NCI-H345 (cell line): ENCODE measurements at regions not wholly inside any gene's neighbourhood (a gene's known extent, or its start where the extent isn't known, plus 50 kb on each side); places are given as distances from the start of the nearest gene placed in this dataset.
A peak's percentile ranks its signal among the peaks of the same experiment; 100 is the strongest.

Experiments
- DNase-seq: peaks from one replicate; lab custom pipeline; 2025; lab: John Stamatoyannopoulos, UW

DNA sequence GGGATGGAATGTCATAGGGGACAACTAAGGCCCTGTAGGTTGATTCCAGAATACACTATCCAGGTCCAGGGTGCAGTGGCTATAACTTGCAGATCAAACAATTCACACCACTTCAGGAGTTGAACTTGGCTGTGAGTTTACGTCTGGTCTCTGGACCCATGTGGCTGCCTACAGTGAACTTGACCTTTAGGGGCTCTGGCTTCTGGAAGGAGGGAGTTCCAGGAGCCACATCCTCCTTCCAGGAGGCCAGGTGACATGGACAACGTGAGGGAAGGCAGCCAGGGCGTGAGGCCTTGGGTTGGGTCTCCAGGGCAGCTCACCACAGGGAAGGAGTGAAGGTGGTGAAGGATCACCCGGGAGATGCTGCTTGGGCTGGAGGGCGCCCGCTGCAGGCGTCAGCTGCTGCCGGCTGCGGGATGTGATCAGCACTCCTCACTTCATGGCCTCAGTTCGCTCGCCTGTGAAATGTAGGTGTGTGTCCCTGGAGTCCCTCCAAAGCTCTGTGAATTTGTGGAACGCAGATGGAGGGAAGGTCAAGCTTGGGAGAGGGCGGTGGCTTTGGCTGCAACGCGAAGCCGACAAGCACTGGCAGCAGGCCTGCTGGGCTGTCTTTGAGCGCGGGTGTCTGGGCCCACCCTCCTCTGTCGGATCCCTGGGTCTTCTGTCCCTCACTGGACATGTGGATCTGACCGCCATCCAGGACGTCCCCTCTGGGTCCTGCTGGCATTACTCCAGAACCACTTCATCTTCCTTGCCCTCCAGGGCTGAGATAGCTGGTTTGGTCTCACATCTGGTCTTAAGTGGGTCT, 146.5 kb downstream of the GLI2 start:
- no peak for DNase-seq

DNA sequence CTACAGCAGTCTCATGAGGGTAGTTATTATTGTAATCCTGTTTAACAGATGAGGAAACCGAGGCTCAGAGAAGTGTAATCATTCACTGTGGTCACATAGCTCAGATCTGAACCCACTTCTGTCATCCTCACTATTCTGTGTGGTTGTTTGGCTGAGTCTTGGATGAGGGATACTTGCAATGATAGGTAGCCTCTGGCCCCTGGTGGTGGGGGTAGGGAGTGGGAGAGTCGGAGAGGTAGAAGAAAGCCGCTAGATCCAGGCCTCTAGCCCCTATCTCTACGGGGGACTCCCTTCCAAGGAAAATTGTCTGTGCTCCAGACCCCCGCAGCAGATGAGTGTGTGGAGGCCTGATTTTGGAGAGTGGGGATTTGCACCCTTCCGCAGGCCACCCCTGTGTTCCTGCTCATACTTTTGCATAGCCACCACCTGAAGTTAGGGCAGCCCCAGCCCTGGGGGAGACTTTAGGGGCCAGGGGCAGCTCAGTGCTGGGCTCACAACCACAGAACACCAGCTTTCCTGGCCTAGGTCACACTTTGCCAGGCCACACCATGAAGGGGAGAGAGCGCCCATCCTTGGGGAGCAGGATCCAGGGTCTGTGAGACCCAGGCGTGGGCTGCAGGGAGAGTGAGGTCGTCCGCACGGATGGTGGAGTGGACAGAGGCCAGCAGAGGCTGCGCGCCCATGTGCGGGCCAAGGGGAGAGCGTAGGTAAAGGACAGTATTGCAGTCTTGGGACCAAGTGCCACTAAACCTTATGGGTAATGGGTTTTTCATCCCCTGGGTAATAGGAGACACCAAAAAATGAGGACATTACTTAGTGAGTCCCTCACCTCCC, 148.2 kb downstream of the GLI2 start:
- DNase-seq, result no peak

DNA sequence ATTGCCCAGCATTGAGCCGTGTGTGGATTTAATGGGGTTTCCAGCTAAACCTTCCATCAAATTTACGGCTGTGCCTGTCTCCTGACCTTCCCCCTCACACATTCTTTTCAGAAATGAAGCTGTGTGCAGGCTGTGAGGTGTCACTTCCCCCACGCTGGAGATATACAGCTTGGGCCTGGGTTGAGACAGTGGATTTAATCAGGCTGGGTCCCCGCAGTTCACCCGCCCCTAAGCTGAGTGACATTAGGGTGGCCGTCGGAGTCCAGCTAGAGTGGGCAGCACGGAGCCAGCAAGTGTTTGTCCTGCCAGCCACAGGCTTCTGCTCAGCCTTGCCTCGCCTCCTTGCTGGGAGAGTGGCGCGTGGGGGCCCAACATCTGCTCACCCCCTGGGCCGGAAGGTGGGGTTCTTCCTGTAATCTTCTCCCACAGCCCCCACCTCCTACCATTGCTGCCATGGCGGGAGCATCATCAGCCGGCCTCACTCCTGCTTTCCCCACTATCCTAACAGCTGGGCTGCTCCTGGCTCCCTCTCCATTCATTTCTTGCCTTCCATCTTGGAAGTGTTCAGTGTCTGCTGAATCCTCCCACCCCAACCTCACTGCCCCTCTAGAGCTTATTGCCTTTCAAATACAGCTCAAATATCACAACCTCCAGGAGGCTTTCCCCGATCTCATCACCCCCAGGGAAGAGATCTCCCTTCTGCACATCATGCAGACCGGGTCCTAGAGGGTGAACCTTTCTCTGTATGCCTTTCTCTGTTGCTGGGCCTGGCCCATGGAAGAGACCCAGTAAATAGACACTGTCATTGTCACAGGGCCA, 149.0 kb downstream of the GLI2 start:
- no peak for DNase-seq

DNA sequence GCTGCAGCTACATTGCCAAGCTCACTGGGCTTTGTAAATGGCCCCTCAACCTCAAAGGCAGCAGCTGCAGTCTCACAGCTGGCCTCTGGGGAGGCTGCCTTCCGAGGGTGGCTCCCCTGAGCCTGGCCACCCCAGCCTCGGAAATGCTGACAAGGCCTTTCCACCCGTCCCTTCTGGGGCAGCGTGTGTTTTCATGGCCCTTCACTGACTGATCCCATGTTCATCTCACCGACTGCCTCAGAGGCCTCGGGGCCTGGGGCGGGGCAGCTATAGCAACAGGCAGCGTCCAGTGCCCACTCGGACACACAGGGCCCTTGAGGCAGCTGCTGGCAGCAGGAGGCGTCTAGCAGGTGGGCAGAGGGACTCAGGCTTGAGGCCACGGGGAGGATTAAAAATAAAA, 149.7 kb downstream of the GLI2 start:
- DNase-seq, result peak; percentile 6

DNA sequence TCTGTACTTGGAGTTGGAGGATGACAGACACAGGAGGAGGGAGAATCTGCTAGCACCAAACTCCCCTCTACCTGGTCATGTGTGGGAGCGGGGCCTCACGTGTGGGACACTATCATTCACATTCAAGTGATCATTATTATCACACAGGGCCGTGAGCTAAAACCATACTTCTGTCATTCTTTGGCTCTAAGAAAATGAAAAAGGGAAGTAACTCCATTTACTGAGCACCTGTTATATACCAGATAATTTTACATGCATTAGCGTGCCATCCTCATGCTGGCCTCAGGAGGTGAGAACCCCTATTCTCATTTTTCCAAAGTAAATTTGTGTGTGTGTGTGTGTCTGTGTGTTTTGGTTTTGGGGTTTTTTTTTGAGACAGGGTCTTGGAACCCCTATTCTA, 150.1 kb downstream of the GLI2 start:
- no peak for DNase-seq

DNA sequence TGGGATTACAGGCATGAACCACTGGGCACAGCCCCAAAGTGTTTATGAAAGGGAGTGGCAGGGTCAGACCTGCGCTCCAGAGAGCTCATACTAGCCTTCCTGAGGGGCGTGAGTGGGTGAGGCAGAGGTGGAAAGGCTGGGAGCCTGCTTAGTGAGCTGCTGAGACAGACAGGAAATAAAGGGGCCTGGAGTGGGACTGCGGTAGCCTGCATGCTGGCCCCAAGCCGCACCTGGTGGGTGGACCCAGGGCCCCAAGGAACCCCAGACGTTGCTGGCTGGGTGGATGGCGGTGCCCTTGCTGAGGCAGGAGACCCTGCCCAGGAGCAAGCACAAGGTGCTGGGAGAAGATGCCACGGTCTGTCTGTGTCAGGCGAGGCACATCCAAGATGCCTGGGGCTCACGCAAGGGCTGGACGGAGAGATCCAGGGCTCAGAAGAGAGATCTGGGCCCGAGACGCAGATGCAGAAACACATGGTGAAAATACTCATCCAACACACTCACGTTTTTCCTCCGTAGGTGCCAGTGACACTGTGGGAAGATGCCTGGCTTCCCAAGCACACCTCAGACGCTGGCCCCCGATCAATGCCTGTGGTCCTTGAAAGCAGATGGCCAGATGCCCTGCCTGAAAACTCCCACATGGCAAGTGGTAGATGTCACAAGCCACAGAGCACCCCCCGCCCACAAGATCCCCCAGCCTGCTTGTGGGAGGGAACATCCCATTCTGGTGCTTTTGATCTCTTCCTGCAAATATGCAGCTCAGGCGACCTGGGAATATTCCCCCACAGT, 151.1 kb downstream of the GLI2 start:
- DNase-seq, result no peak

DNA sequence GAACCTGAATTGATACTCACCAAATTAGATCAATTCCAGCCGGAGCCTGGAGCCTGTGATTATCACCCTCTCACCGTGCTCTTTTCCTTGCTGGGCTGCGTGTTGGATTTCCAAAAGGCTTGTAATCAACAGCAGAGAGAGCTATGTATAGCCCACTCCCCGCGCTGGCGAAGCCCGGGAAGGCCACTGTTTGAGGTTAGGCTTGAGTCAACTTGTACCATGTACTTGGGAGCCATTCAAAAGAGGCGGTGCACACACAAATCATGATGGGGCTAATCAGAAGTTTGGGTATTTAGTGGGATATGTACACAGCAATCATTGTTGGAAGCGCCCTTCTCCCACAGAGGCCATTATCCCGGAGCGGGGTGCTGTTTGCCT, 151.6 kb downstream of the GLI2 start:
- DNase-seq, result peak; percentile 75

DNA sequence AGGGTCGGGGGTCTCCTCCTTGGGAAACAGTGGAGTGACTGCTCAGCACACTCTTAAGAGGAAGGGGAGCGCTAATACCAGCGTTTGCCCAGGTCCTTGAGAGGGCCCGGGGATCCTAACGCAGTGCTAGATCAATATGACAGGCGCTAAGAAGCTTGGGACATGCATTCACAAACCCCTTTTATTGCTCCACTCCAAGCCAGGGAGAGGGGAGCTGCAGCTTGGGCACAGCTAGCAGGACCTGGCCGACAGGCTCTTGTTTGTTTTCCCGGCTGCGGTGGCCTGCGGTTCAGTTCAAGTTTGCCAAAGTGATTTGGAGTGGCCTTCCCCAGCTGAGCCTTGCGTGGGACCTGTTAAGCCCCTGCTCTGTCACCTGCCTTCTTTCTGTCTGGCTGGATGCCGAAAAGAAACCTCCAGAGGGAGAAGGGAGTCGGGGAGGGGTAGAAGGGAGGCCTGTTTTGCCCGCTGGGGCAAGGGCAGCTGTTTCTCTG, 152.1 kb downstream of the GLI2 start:
- peak; percentile 76 for DNase-seq

DNA sequence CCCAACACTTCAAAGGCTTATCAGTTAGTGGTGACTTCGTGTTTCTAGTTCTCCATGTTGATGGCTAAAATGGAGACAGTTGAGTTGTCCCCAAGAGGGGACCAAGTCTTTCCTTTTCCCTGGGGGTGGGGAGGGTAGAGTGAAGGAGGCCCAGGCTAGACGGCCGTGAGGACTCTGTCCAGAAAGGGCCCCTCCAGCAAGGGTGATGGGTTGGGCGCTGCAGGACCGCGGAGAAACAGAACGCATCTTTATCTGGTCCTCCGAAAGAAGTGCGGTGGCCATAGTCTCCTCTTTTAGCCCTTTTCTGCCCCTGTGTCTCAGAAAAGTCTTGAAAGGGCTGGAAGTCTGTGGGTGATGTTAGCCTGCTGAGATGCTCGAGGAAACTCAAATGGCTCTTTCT, 153.2 kb downstream of the GLI2 start:
- no peak for DNase-seq

DNA sequence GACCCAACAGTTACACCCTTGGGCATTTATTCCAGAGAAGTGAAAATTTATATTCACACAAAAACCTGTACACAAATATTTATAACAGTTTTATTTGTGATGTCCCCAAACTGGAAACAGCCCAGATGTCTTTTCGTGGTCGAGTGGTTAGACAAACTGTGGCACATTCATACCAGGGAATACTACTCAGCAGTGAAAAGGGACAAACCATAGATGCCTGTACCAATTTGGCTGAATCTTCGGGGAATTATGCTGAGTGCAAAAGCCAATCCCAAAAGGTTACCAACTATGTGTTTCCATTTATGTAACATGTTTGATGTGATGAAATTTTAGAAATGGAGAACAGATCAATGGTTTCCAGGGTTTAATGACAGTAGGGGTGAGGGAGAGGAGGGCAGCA, 154.3 kb downstream of the GLI2 start:
- DNase-seq, result no peak

DNA sequence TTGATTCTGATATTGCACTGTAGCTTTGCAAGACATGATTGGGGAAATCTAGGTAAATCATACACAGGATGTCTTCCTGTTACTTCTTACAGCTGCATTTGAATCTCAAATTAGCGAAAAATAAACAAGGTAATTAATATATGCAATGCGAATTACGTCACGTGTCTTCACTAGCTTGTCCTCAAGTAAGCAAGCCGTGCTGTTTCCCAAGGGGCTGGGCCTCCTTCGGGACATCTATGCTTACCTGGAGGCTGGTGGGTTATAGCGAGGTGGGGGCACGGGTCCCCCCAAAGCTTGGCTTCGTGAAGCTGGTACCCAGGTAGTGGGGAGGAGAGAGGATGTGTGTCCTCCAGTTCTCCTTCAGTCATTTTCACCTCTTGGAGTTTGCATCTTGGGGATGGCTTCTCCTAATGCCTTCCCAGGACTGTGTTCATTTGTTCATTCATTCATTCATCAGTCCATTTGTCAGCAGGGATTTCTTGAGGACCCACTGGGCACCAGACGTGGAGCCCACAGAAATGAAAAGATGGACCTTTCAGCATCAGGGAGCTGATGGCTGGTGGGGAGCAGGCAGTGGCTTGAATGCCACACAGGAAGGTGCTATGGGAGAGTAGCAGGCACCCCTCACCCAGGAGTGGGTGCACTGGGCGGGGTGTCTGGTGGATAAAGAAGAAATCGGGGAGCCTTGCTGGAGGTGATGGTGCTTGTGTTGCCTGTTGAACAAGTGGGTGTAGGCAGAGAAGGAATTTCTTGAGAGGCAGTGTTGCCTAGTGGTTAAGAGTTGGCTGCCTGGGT, 155.1 kb downstream of the GLI2 start:
- DNase-seq, result no peak

DNA sequence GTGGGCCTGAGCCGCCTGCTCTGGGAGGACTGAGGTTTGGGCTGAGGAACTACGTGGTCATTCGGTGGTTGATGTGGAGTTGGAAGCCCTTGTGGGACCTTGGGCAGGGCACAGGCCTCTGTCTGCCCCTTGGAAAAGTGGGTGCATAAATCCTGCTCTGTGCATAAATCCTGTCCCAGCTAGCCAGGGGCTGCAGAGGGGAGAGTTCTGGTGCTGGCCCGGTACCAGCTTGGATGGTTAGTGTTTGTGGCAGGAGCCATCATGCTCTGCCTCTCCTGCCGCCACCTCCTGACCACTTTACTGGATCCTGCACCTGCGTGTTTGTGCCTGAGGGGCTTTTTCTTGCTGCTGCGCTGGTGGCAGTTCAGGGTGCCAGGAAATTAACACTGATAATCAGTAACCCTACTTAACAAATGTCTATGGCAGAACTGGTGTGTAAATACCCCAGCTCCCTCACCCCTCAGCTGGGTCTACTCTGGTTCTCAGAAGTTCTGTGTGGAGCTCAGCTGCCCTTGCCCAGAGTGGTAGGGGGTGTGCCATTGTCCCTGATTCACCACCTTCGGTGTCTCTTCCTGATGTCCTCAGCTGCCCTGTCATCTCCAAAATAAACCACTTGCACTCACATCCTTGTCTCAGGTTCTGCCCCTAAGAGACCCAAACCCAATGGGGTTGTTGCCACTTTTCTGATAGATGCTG, 156.8 kb downstream of the GLI2 start:
- no peak for DNase-seq

DNA sequence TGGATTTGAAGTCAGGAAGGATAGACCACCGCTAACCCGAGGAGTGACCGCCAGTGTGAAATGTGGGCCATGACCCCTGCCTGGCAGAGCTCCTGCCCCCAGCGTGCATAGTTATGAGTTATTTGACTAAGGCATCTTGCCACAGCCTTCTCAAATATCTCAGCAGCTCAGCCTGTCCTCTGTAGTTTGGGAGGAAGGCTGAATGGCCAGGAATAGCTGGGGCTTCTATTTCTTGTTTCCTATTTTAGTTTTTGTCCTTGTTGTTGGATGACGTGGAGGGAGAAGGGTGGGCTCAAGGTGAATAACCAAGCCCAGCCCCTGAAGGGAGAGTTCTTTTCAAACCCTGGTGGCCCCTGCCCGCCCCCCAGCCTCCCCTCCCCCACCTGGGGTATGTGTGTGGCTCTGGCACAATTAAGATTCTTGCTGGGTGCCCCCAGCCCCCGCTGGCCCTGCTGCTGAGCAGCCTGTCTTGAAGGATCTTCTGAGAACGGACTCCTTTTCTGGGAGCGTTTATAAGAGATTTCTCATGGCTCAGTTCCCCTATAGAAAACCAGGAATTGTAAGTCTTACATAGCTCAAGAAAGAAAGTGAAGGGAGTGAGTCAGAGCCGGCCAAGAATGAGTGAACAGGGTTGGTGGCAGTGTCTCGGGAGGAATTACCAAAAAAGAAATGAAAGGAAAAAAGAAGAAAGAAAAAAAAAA, 157.4 kb downstream of the GLI2 start:
- DNase-seq, result no peak

DNA sequence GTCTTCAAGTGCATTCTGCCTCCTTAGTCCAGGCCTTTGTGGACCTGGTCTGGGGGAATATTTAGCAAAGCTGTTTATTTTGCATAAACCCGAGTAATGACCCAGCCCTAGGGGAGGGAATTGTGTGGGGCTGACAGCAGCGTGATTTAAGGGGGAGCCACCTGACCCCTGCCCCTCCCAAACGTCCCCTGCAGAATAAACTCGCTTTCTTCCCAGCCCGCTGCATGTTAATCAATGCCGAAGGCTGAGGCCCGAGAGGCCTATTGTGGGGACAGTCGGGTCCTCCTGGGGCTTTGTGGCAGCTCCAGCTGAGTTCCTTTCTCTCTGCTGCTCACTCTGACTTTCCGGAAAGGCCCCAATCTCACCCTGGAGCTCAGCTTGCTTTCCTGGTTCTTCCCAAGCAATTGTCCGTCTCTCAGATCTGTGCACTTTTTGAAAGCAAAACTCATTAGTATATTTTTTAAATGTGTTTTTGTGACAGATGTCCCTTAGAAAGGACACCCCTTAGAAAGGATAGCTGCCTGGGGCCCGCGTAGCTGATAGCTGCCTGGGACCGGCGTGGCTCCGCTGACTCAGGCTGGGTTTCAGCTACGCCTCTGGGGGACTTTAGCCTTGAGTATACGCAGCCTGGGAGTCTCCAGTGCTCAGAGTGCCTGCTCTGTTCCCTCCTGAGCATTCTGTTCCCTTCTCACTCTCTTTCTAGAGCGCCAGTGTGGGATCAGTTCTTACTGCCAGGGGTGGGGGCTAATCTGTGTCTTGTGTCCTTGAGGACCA, 158.3 kb downstream of the GLI2 start:
- DNase-seq, result no peak

DNA sequence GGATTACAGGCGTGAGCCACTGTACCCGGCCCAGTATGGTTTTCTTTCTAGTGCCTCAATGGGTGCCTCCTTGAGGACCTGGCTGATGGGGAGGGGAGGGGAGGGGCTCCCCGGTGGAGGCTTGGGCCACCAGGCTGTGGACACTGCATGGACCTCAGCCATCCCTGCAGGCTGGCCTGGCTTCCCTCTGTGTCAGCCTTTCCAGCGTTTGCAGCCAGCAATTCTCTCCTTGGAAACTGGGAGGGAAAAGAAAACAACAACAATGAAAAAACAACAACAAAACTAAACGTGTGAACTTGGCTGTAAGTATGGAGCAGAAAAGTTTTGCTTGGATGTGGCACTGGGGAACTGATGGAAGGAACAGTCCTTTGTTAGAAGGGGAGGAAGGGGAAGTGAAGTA, 159.3 kb downstream of the GLI2 start:
- no peak for DNase-seq

DNA sequence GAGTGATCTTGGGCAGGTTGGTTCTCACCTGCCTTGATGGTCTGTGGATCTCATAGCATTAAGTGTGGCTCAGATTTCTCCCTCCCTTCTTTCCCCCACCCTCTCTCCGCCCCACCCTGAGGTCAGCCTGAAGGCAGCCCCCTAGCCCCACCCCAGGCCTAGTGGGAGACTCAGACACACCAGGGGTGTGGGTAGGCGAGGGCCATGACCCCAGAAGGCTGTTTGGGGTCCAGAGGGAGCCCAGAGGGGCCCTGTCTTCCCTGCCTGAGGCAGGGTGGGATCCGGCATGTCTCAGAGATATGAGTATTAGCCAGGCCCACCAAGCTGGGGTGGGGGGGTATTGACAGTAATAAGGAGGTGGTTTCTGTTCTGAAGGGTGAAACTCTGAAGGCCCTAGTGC, 160.5 kb downstream of the GLI2 start:
- no peak for DNase-seq

DNA sequence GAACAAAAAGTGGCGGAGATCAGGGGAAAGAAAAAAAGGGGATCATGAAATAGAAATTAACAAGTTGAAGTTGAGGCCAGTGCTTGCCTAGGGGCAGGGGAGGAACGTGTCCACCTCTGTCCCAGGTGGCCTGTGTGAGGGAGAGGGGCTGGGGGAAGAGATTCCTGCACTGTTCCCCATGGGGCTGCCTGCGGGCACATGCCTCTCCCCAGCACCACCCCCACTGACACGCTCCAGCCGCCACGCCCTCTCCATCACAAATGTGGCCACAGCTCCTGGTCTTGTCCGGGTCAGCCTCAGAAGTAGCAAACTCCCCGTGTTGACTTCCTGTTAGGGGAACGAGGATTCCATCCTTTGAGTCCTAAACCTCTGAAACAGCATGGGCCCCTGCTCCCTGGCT, 161.2 kb downstream of the GLI2 start:
- no peak for DNase-seq

DNA sequence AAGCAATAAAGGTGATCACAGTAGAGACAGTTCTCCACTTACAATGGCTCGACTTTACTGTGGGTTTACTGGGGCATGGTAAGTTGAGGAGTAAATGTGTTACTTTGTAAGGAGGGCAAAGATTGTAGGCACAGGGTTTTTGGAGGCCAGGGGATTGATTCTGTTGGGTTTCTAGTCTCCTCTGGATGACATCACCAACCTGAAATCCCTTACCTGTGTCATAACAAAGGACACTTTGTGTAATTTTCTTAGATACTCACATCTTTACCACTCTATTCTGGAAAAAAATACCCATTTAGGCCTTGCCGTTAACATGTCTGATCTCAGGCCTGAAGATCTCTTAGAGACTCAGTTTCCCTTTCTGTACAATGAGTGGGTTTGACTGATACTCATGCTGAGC, 161.7 kb downstream of the GLI2 start:
- DNase-seq, result no peak

DNA sequence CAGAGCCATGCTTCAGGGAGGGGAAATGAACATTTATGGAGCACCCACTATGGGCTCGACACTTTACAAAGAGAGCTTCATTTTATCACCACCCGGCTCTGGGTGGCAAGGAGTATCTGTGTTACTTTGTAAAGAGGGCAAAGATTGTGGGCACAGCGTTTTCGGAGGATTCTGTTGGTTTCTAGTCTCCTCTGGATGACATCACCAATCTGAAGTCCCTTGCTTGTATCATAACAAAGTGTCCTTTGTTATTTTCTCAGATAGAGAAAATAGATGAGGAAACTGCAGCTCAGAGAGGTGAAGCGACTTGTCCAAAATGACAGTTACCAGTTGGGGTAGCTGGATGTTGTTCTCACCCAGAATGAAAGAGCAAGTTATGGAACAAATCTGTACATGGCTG, 162.8 kb downstream of the GLI2 start:
- DNase-seq, result no peak
